PC-9 (cell line): ENCODE measurements at regions not wholly inside any gene's neighbourhood (a gene's known extent, or its start where the extent isn't known, plus 50 kb on each side); places are given as distances from the start of the nearest gene placed in this dataset.

Experiments
- BruUV-seq: library from RNA; stranded (reverse); fragments of 400-500 nt; replicated peaks from 2 replicates; lab custom pipeline; 2021; lab: Mats Ljungman, UMichigan
- CTCF ChIA-PET: fragments of 300-600 bp; sonication (Branson Sonifier 250); formaldehyde crosslinking; loops from one replicate; lab custom pipeline; 2022; ENCODE audit warnings: antibody characterized with exemption; lab: Charles Lee
- POLR2A ChIA-PET: fragments of 300-600 bp; sonication (Branson Sonifier 250); formaldehyde crosslinking; loops from one replicate; lab custom pipeline; 2022; ENCODE audit warnings: antibody characterized with exemption; ENCODE audit not compliant: unreplicated experiment; lab: Charles Lee
- DNase-seq, 2 experiments: peaks; one replicate each; pipeline versions ENCODE4 v3.0.0 to v3.0.0-alpha.2; 2015 to 2022; ENCODE audit warnings: mixed read lengths in 1 of 2
- H2AFZ ChIP-seq: fragments of 200-600 bp; sonication (generic); 2 replicates; pipeline ENCODE4 v1.8.1; 2017; ENCODE audit warnings: antibody characterized with exemption
- H3F3A ChIP-seq: fragments of 200-600 bp; sonication (generic); 2 replicates; pipeline ENCODE4 v1.8.1; 2017; ENCODE audit warnings: antibody characterized with exemption, mild to moderate bottlenecking, low read depth; ENCODE audit not compliant: insufficient read depth
- H3K27ac ChIP-seq: fragments of 200-600 bp; sonication (generic); 2 replicates; pipeline ENCODE4 v1.6.1; 2016; ENCODE audit warnings: mixed run types
- H3K27me3 ChIP-seq: fragments of 200-600 bp; sonication (generic); 2 replicates; pipeline ENCODE4 v1.6.1; 2016; ENCODE audit warnings: low read depth, mixed run types; ENCODE audit not compliant: insufficient read depth
- H3K36me3 ChIP-seq: fragments of 200-600 bp; sonication (generic); 2 replicates; pipeline ENCODE4 v1.6.1; 2016; ENCODE audit warnings: low read depth, mixed run types
- H3K4me1 ChIP-seq: fragments of 200-600 bp; sonication (generic); replicated peaks from 2 replicates; pipeline ENCODE4 v1.6.1; 2016; ENCODE audit warnings: mixed run types; ENCODE audit not compliant: insufficient read depth
- H3K4me2 ChIP-seq: fragments of 200-600 bp; sonication (generic); 2 replicates; pipeline ENCODE4 v1.6.1; 2017; ENCODE audit warnings: mixed run types
- H3K4me3 ChIP-seq: fragments of 200-600 bp; sonication (generic); 2 replicates; pipeline ENCODE4 v1.6.1; 2016; ENCODE audit warnings: mixed run types
- H3K79me2 ChIP-seq: fragments of 200-600 bp; sonication (generic); 2 replicates; pipeline ENCODE4 v1.6.1; 2017; ENCODE audit warnings: low read depth, mixed run types
- H3K9me2 ChIP-seq: fragments of 200-600 bp; sonication (generic); 2 replicates; pipeline ENCODE4 v1.8.1; 2017; ENCODE audit warnings: mild to moderate bottlenecking; ENCODE audit not compliant: insufficient read depth
- H3K9me3 ChIP-seq: fragments of 200-600 bp; sonication (generic); 2 replicates; pipeline ENCODE4 v1.8.1; 2016; ENCODE audit warnings: low read depth; ENCODE audit not compliant: insufficient read depth
- H4K20me1 ChIP-seq: fragments of 200-600 bp; sonication (generic); 2 replicates; pipeline ENCODE4 v1.8.1; 2017; ENCODE audit not compliant: insufficient read depth
- CTCF ChIP-seq: fragments of 200-600 bp; sonication (generic); conservative IDR thresholded peaks from 2 replicates; pipeline ENCODE4 v1.6.1; 2017; ENCODE audit warnings: mixed run types, antibody characterized with exemption, mild to moderate bottlenecking, moderate library complexity
- EZH2 ChIP-seq: fragments of 200-600 bp; sonication (generic); IDR thresholded peaks from 2 replicates; pipeline ENCODE4 v1.8.0; 2017; ENCODE audit warnings: antibody characterized with exemption, low read depth
- intact Hi-C: fragments of 100-400 bp; cut with micrococcal nuclease; formaldehyde crosslinking; loops from one replicate; pipeline ENCODE4 v1.10.0; 2022; ENCODE audit not compliant: unreplicated experiment

- intact Hi-C loops: no loop called here
- no peaks in the 10 kb centered on the region for H3F3A ChIP-seq
- H3K9me2 ChIP-seq: no peaks in the 10 kb centered on the region
- no peak overlapping the region for H3K4me2 ChIP-seq
- CTCF ChIA-PET: no interaction called here
- H3K79me2 ChIP-seq: no peaks in the 10 kb centered on the region
- H4K20me1 ChIP-seq: no peaks in the 10 kb centered on the region
- no TSS peak for BruUV-seq
- H3K27me3 ChIP-seq: no peaks in the 10 kb centered on the region
- no peak overlapping the region for H2AFZ ChIP-seq
- H3K27ac ChIP-seq: no peak overlapping the region
- no peaks in the 10 kb centered on the region for H3K36me3 ChIP-seq
- H3K4me3 ChIP-seq: no peak overlapping the region
- no peaks in the 10 kb centered on the region for H3K4me1 ChIP-seq
- POLR2A ChIA-PET: no interaction called here
- no peaks in the 10 kb centered on the region for H3K9me3 ChIP-seq
- TF ChIP-seq EZH2: no peak
- no peak for TF ChIP-seq CTCF
- DNase-seq: no peak
Observed at GRCh38 chr3:170787464-170787863, 82.5 kb downstream of the RPL22L1 start.

DNA sequence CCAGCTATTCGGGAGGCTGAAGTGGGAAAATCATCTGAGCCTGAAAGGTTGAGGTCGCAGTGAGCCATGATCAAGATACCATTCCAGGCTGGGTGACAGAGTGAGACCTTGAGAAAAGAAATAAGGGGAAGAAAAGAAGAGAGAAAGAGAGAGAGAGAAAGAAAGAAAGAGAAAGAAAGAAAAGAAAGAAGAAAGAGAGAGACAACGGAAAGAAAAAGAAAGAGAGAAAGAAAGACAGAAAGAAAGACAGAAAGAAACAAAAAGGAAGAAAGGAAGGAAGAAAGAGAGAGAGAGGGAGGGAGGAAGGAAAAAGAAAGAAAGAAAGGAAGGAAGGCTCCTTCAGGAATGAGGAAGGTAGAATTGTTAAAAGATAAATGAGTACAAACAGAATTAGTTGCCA lies 84.5 kb downstream of the RPL22L1 start:
- Histone ChIP-seq H3K27me3 (no peaks in the 10 kb centered on the region), H4K20me1 (no peaks in the 10 kb centered on the region), H3F3A (no peaks in the 10 kb centered on the region), H3K36me3 (no peaks in the 10 kb centered on the region), H3K9me3 (no peaks in the 10 kb centered on the region), H3K79me2 (no peaks in the 10 kb centered on the region), H3K4me2 (no peak overlapping the region), H3K27ac (no peak overlapping the region), H3K4me1 (no peaks in the 10 kb centered on the region), H3K9me2 (no peaks in the 10 kb centered on the region), H3K4me3 (no peak overlapping the region), H2AFZ (no peak overlapping the region)
- BruUV-seq: no TSS peak
- no peak for DNase-seq
- intact Hi-C loops: no loop called here
- TF ChIP-seq CTCF (no peak), EZH2 (no peak)
- POLR2A ChIA-PET: no interaction called here
- CTCF ChIA-PET: no interaction called here

DNA sequence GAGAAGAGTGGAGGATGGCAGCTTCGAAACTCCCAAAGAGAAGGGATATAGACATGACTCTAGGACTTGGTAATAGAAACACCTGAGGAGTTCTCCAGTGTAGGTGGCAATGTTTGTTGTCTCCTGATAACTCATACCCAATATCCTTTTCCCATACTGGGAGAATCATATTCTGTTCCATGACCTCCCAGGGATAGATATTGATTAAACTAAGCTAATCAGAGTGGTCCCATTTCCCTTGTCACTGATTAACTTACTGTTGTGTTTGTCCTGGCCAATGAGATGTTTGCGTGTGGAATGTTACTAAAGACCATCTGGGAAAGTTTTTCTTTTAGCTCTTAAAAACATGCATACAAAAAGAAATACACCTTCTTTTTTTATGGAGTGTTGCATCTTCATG lies 85.6 kb downstream of the RPL22L1 start:
- H3K79me2 ChIP-seq: no peaks in the 10 kb centered on the region
- no peaks in the 10 kb centered on the region for H3K27me3 ChIP-seq
- no TSS peak for BruUV-seq
- H3K4me1 ChIP-seq: no peaks in the 10 kb centered on the region
- no peaks in the 10 kb centered on the region for H3K9me3 ChIP-seq
- POLR2A ChIA-PET: no interaction called here
- H3K9me2 ChIP-seq: no peaks in the 10 kb centered on the region
- no peak overlapping the region for H3K27ac ChIP-seq
- CTCF ChIA-PET: no interaction called here
- no peak overlapping the region for H3K4me2 ChIP-seq
- H4K20me1 ChIP-seq: no peaks in the 10 kb centered on the region
- TF ChIP-seq EZH2 (no peak), CTCF (no peak)
- intact Hi-C loops: no loop called here
- H2AFZ ChIP-seq: no peak overlapping the region
- no peak overlapping the region for H3K4me3 ChIP-seq
- no peaks in the 10 kb centered on the region for H3K36me3 ChIP-seq
- no peaks in the 10 kb centered on the region for H3F3A ChIP-seq
- DNase-seq: no peak
